AG08395 (cell line): ENCODE measurements at regions not wholly inside any gene's neighbourhood (a gene's known extent, or its start where the extent isn't known, plus 50 kb on each side); places are given as distances from the start of the nearest gene placed in this dataset.

Experiments
- DNase-seq: peaks from one replicate; pipeline ENCODE4 v3.0.0; 2012; ENCODE audit warnings: mixed read lengths, low spot score

GRCh38 chr9:16099732-16100536 lies 547.1 kb downstream of the CCDC171 start:
- no peak for DNase-seq

DNA sequence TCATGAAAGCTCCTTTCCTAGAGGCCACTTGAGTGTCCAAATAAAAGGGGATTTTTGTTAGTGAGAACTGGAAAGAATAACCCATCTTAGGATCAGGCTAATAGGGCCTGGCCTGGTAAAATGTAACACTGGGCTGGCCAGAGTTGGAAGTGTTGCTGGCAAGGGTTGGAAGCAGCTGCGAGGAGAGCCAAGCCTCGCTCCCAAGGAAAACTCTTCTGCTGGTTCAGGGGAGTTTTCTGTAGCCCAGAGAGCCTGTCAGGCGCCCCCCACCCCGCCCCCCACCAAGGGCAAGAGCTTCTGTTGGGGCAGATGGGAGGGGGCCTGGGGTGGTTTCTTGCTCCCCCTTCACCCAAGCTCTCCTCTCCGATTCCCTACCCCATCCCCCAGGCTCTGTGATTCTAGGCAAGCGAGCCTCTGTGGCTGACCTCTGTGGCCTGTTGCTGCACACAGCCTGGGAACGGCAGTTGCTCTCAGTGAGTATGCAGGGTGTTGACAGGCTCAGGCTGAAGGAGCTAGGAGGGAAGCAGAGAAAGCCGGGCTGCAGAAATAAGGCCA lies 547.8 kb downstream of the CCDC171 start:
- no peak for DNase-seq

GRCh38 chr9:16102154-16102553 lies 549.3 kb downstream of the CCDC171 start:
- no peak for DNase-seq

- no peak for DNase-seq
Measured at GRCh38 chr9:16103620-16104397, 551.0 kb downstream of the CCDC171 start.

DNA sequence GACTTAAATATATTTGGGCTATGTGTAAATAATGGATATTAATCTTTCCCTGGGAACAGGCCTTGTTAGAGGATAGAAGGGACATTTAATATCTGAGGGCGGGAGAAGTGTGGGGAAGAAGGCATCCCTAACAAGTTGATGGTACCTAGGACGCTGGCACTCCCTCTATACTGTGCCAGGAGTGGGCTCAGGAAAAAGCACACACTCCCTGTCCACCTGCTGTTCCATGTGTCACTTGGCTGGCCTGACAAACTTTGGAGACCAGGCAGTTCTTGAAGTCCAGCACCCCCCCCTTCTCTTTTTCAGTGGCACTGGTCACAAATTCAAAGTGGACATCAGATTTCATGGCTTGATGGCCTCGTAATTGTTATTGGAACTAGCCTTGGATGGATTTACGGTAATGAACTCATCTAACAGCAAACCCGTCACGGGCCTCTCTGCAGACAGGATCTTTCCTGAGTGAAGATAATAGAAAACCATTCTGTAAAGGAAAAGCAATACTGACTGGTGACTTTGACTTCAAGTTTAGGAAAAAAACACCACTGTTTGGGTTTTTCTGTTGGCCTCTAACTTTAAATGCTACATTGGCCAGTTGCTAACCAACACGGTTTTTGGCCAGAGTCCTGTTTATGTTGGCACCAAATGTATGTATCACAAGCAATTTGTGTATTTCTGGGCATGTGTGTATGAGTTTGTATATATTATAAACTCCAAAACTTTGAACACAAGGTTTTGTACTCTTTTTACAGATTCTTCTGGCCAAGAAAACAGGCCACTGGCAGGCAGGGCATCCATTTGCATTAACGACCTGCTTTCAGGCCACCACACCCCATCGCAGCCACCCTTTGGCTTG lies 552.6 kb downstream of the CCDC171 start:
- no peak for DNase-seq

DNA sequence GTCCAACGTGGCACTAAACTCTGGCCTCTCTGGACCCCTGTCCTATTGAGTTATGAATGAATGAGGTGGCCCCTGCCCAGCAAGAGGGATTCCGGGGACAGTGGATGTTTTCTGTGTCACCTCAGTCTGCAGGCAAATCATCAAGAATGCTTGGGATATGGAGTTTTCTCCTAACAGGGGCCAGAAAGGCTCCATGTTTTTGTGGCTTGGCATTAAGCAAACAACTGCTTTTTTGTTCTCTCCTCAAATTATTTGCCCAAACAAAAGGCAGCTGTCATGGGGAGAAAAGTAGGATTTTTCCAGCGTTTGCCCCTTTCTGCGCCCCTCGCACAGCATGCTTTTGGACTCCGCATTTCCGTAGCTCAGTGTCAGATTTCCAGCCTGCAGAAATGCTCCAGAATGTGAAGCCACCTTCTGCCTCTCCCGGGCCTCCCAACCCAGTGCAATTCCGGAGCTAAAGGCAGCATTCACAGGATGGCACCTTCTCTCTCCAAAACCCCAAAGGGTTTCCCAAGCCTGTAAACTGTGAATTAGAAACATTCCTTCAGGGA lies 553.3 kb downstream of the CCDC171 start:
- no peak for DNase-seq

- no peak for DNase-seq
Measured at GRCh38 chr9:16112116-16112515, 559.3 kb downstream of the CCDC171 start.

DNA sequence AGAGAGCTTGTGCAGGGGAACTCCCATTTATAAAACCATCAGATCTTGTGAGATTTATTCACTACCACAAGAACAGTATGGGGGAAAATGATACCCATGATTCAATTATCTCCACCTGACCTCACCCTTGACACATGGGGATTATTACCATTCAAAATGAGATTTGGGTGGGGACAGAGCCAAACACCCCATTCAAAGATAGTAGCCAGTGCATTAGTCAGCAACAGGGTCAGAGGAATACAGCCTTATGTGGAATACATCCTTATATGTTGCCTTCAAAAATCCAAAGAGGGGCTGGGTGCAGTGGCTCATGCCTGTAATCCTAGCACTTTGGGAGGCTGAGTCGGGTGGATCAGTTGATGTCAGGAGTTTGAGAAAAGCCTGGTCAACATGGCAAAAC lies 563.2 kb downstream of the CCDC171 start:
- no peak for DNase-seq

- no peak for DNase-seq
Measured at GRCh38 chr9:16118043-16118442, 565.2 kb downstream of the CCDC171 start.

GRCh38 chr9:16119261-16120230 lies 566.7 kb downstream of the CCDC171 start:
- no peak for DNase-seq

GRCh38 chr9:16120231-16120641 lies 567.4 kb downstream of the CCDC171 start:
- peak; percentile 9 for DNase-seq

DNA sequence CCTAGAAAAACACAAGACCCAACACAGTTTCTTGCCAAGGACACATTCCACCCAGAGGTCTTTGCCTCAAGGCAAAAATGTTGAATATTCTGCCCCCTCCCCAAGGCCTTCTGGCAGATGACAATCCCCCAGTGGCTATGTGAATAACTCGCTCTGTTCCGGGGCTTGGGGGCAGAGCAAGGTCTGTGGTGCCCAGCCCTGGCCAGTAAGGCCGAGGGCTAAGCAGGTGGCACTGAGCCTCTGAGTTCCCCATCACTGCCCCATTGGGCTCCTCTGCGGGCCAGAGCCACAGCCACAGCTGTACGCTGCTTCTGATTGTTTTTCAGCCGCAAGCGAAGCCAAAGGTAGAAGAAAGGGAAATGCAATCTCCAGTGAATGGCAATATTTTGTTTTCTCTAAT lies 567.9 kb downstream of the CCDC171 start:
- DNase-seq = no peak

DNA sequence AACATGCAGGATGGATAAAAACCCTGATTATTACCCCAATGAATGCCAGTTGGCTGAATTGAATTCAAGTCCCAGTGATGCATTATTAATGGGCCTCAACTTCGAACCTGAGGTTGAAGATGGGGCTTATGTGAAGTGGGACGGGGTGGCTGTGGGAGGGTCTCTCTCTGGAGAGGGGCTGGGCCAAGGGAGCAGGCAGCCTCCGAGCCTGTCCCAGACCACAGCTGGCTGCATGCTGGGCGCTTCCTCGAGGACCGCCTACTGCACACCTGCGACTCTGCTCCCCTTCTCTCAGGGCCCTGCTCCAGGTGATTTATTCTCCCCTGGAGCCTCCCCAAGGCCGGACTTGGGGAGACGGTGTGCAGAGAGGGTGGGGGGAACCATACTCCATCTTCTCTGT lies 568.3 kb downstream of the CCDC171 start:
- no peak for DNase-seq

DNA sequence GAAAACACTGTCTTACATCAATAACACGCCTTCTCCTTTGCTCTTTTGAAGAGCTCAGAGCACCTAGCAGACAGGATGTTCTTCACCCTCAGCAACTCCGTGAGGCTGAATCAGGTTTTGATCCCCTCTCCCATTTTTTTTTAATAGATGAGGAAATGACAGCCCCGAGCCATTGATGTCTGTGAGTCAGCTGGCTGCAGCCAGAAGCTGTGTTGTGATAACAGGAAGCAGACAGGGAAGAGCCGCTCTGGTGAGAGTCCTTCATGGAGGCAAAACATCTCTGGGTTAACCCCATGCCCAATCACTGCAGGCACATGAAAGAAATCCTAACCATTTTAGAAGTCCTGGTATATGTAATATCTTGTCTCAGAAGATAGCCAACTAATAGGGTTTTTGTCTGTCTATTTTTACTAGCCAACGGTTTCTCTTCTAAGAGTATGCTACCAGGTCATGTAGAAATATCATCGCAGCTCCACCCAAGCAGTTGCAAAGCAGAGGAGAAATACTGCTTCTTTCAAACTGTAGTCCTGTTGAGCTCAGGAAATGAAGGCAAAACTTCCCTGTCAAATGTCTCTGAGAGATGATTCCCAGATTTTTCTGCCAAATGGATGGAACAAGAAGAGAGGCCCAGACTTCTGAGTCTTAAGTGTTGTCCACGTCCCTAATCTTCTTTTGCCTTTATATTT lies 568.9 kb downstream of the CCDC171 start:
- peak; percentile 19 for DNase-seq

DNA sequence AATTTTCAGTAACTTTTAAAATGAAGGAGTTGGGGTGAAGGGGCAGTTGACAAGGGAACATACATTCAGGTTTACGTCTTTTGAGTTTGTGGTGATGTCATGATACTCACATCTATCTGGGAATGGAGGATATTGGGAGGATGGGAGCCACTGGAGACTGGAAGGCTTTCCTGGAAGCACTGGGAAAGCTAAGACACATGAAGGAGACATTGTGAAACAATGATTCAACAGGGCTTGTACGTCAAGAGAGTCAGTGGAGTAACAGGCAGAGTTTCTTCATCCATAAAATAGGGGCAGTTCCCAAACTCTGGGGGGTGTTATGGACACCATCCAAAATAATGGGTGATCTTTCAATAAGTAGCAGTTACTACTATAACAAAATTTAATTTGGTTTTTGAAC lies 572.8 kb downstream of the CCDC171 start:
- DNase-seq = no peak

DNA sequence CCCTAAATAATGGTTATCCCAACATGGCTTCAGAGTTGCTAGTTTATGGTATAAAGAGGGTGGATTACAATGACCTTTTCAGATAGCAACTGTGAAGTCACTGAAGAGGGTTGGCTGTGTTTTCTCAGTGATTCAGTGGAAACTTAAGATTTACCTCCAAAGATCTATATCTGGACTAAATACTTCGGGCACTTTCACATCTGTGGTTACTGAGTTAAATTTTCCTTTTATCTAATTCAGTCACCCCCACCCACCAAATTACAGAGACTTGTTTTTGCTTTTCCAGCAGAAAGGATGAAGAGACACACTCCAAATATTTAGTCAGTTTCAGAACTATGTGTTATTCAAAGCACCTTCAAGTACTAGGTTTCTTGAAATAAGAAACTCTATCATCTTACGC lies 573.2 kb downstream of the CCDC171 start:
- DNase-seq = no peak

DNA sequence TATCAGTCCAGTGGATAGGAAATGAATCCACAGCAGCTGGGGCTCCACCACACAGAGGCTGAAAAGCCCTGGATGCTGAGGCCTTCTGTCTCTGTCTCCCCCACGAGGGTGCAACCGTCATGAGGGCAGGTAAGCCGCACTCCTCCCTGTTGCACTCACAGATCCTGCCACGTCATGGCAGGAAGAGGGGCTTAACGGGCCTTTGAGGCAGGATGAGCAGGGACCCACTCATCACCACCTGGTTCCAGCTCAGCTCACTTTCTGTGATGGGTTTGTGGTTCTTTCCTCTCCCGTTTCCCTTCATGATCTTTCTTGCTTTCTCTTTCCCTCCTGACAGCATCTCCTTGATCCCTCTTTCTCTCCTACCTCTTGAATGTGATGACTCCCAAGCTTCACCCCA lies 575.2 kb downstream of the CCDC171 start:
- no peak for DNase-seq

GRCh38 chr9:16131264-16131663 lies 578.4 kb downstream of the CCDC171 start:
- peak; percentile 21 for DNase-seq

GRCh38 chr9:16132513-16132912 lies 579.7 kb downstream of the CCDC171 start:
- no peak for DNase-seq

DNA sequence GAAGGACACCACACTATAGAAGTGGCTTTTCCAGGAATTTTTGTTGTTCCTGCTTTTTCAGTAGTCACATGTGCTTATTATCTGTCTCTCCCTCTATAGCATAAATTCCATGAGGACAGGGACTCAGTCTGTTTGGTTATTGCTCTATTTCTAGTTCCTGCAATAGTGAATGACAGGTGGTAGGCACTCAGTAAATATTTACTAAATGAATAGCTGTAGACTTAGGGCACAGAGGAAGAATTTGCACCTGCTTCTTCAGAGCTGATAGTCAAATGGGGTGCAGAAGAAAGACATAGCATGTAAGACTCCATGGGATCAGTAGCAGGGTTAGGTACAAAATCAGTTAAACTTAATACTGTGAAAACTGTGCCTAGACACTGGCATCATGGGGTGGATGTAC lies 580.2 kb downstream of the CCDC171 start:
- DNase-seq = no peak
